KMS-11 (cell line): ENCODE measurements at regions not wholly inside any gene's neighbourhood (a gene's known extent, or its start where the extent isn't known, plus 50 kb on each side); places are given as distances from the start of the nearest gene placed in this dataset.
"Not testable (repeated sequence)": the region's sequence is repeated elsewhere in the genome, so short reads cannot be mapped to it uniquely, and the experiment has no call there.

Experiments used
- H2AFZ ChIP-seq: fragments of 200-600 bp; sonication (generic); 2 replicates; pipeline ENCODE4 v1.6.1; 2016; ENCODE audit warnings: antibody characterized with exemption, mixed run types, low read depth
- H3K27ac ChIP-seq: fragments of 200-600 bp; sonication (generic); 2 replicates; pipeline ENCODE4 v1.6.1; 2016; ENCODE audit warnings: mild to moderate bottlenecking, mixed run types
- H3K27me3 ChIP-seq: fragments of 200-600 bp; sonication (generic); 2 replicates; pipeline ENCODE4 v1.6.1; 2017; ENCODE audit warnings: mild to moderate bottlenecking, low read depth, mixed run types, moderate library complexity; ENCODE audit not compliant: insufficient read depth
- H3K36me3 ChIP-seq: fragments of 200-600 bp; sonication (generic); 2 replicates; pipeline ENCODE4 v1.6.1; 2017; ENCODE audit warnings: mild to moderate bottlenecking, mixed run types; ENCODE audit not compliant: insufficient read depth
- H3K4me1 ChIP-seq: fragments of 200-600 bp; sonication (generic); 2 replicates; pipeline ENCODE4 v1.6.1; 2016; ENCODE audit warnings: mild to moderate bottlenecking, low read depth, mixed run types; ENCODE audit not compliant: poor library complexity, severe bottlenecking
- H3K4me2 ChIP-seq: fragments of 200-600 bp; sonication (generic); 2 replicates; pipeline ENCODE4 v1.7.0; 2016; ENCODE audit warnings: mild to moderate bottlenecking, mixed run types
- H3K4me3 ChIP-seq: fragments of 200-600 bp; sonication (generic); IDR thresholded peaks from 2 replicates; pipeline ENCODE4 v1.6.1; 2017; ENCODE audit warnings: low read depth, low read length, mixed read lengths; ENCODE audit not compliant: insufficient read depth
- H3K79me2 ChIP-seq: fragments of 200-600 bp; sonication (generic); 2 replicates; pipeline ENCODE4 v1.6.1; 2016; ENCODE audit warnings: low read depth, mixed run types; ENCODE audit not compliant: insufficient read depth
- H3K9ac ChIP-seq: fragments of 200-600 bp; sonication (generic); 2 replicates; pipeline ENCODE4 v1.6.1; 2016; ENCODE audit warnings: mild to moderate bottlenecking, mixed run types
- H4K20me1 ChIP-seq: fragments of 200-600 bp; sonication (generic); 2 replicates; pipeline ENCODE4 v1.6.1; 2016; ENCODE audit warnings: mild to moderate bottlenecking, mixed run types; ENCODE audit not compliant: insufficient read depth

GRCh38 chr2:111390605-111391004 is 269.9 kb downstream of the BCL2L11 start:
- not testable (repeated sequence) for H3K4me1 ChIP-seq, H3K27ac ChIP-seq, H3K79me2 ChIP-seq, H4K20me1 ChIP-seq, H2AFZ ChIP-seq, H3K27me3 ChIP-seq, H3K4me3 ChIP-seq, H3K36me3 ChIP-seq, H3K9ac ChIP-seq, H3K4me2 ChIP-seq

GRCh38 chr2:111395350-111396128 is 274.8 kb downstream of the BCL2L11 start:
- H3K4me1 ChIP-seq, H3K4me3 ChIP-seq, H3K36me3 ChIP-seq, H2AFZ ChIP-seq, H3K27me3 ChIP-seq, H3K79me2 ChIP-seq, H3K4me2 ChIP-seq, H4K20me1 ChIP-seq, H3K9ac ChIP-seq, H3K27ac ChIP-seq: not testable (repeated sequence)

GRCh38 chr2:111400598-111401253 is 280.0 kb downstream of the BCL2L11 start:
- not testable (repeated sequence) for H3K27ac ChIP-seq, H3K4me1 ChIP-seq

GRCh38 chr2:111401270-111402140 is 280.8 kb downstream of the BCL2L11 start:
- not testable (repeated sequence) for H4K20me1 ChIP-seq, H3K27me3 ChIP-seq, H3K4me3 ChIP-seq, H3K79me2 ChIP-seq, H3K36me3 ChIP-seq, H3K4me1 ChIP-seq, H3K4me2 ChIP-seq, H3K27ac ChIP-seq, H2AFZ ChIP-seq, H3K9ac ChIP-seq

More at GRCh38 chr2:111400598-111401253, 280.0 kb downstream of the BCL2L11 start:
- H3K36me3 ChIP-seq, H3K4me2 ChIP-seq, H3K27me3 ChIP-seq, H3K9ac ChIP-seq, H3K4me3 ChIP-seq, H2AFZ ChIP-seq, H4K20me1 ChIP-seq, H3K79me2 ChIP-seq: not testable (repeated sequence)

GRCh38 chr2:111402450-111402849 is 281.7 kb downstream of the BCL2L11 start:
- not testable (repeated sequence) for H3K4me1 ChIP-seq, H3K4me3 ChIP-seq, H3K9ac ChIP-seq, H3K79me2 ChIP-seq, H3K27ac ChIP-seq, H3K36me3 ChIP-seq, H3K27me3 ChIP-seq, H4K20me1 ChIP-seq, H3K4me2 ChIP-seq, H2AFZ ChIP-seq

- not testable (repeated sequence) for H3K27me3 ChIP-seq, H2AFZ ChIP-seq, H3K4me3 ChIP-seq, H3K4me1 ChIP-seq, H4K20me1 ChIP-seq, H3K4me2 ChIP-seq, H3K27ac ChIP-seq, H3K9ac ChIP-seq, H3K79me2 ChIP-seq, H3K36me3 ChIP-seq
These were observed 282.6 kb downstream of the BCL2L11 start for GRCh38 chr2:111403287-111403686.

- H2AFZ ChIP-seq, H3K27ac ChIP-seq, H3K36me3 ChIP-seq, H3K4me1 ChIP-seq, H4K20me1 ChIP-seq, H3K27me3 ChIP-seq, H3K9ac ChIP-seq, H3K4me3 ChIP-seq, H3K4me2 ChIP-seq, H3K79me2 ChIP-seq: not testable (repeated sequence)
These were observed 285.9 kb downstream of the BCL2L11 start for GRCh38 chr2:111406616-111407015.

- H3K79me2 ChIP-seq, H2AFZ ChIP-seq, H3K4me3 ChIP-seq, H3K4me1 ChIP-seq, H3K36me3 ChIP-seq, H3K27me3 ChIP-seq, H3K27ac ChIP-seq, H4K20me1 ChIP-seq, H3K4me2 ChIP-seq, H3K9ac ChIP-seq: not testable (repeated sequence)
These were observed 287.0 kb downstream of the BCL2L11 start for GRCh38 chr2:111407632-111408194.

- not testable (repeated sequence) for H3K4me3 ChIP-seq, H2AFZ ChIP-seq, H3K27me3 ChIP-seq, H3K79me2 ChIP-seq, H3K4me1 ChIP-seq, H3K36me3 ChIP-seq, H3K27ac ChIP-seq, H3K9ac ChIP-seq, H3K4me2 ChIP-seq, H4K20me1 ChIP-seq
These were observed 290.2 kb downstream of the BCL2L11 start for GRCh38 chr2:111410868-111411406.
